GM18520 (cell line): ENCODE measurements at regions not wholly inside any gene's neighbourhood (a gene's known extent, or its start where the extent isn't known, plus 50 kb on each side); places are given as distances from the start of the nearest gene placed in this dataset.

ENCODE experiments used
- ATAC-seq: cut with Tn5 transposase; IDR thresholded peaks from one replicate; pipeline ENCODE4 v1.9.1; 2021; ENCODE audit not compliant: unreplicated experiment

DNA sequence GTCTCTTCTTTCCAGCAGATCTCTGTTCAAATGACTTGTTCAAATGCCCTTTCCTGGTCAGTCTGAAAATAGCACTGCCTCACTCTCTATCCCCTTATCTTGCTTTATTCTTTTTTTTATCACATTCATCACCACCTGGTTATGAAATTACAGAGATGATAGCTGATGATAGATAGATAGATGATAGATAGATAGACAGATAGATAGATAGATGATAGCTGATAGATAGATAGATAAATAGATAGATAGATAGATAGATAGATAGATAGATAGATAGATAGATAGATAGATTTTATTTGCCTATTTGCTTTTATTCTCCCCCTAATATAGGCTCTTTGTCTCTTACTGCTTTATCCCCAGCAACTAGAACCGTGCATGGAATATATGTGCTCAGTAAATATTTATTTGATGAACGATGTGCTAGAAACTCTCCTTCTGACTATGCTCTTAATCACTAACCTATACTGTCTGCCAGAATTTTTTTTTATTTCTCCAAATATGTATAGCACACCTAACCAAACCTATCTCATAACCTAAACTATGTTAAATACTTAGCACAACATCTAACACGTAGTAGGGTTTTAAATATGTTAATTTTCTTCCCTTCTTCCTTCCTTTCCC lies 372.8 kb upstream of the DUSP10 start:
- ATAC-seq, result no peak

DNA sequence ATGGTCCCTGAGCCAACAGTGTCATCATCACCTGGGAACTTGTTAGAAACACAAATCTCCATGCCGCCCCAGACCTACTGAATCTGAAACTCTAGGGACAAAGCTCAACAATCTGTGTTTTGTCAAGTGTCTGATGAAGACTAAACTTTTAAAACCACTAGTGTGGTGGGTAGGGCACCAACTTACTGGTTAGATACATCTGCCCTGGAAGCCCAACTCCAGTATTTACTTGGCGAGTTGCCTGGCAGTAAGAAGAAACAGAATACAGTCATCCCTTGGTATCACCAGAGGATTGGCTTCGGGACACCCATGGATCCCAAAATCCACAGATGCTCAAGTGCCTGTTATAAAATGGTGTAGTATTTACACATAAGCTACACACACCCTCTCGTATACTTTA lies 367.9 kb upstream of the DUSP10 start:
- no peak for ATAC-seq

DNA sequence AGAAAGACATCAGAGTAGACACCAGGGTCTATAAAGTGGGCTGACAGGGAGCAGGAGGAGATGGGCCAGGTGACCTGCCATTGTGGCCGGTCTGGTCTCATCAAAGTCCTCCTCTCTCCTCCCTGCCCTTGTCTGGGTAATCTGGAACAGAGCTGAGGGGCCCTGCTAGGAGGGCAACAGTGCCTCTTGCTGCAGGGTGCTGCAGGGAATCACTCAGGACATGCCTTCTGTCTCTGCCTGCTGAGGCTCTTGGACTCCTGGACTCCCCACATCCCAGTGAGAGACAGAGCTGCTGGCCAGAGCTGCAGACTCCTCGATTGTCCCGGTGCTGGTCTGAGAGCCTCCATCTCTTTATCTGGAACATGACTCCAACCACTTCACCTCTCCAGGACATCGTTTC lies 366.1 kb upstream of the DUSP10 start:
- no peak for ATAC-seq

DNA sequence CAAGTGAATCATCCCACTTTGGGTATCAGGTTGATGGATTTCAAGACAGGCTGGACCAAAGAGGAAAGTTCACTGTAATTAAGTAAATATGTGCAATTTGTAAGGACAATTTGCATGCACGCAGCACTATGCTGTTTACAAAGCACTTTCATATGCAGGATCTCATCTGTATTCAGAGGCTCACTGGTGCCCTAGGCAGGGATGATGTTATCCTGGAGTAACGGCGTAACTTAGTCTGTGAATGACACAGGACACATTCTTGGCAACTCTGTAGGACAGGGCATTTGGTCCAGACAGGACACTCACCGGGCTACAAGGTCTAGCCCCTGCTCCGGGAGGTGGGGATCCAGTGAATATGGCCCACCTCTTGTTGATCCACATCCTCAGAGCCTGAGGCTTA lies 365.4 kb upstream of the DUSP10 start:
- ATAC-seq, result no peak

DNA sequence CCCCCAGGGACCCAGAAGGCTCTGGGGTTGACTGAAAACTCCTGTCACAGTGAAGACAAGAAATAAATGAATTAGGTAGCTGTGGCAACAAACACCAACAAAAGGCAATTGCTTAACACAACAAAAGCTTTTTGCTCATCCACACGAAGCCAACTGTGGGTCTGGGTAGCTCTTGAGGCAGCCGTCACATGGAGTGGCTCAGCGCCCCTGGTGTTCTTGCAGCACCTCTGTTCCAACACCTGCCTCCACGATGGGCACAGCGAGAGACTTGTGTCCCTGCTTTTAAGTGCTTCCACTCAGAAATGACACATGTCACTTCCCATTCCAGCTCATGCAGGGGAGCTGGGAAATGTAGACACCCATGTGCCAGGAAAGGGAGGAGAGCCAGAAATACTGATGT lies 364.5 kb upstream of the DUSP10 start:
- ATAC-seq, result no peak

DNA sequence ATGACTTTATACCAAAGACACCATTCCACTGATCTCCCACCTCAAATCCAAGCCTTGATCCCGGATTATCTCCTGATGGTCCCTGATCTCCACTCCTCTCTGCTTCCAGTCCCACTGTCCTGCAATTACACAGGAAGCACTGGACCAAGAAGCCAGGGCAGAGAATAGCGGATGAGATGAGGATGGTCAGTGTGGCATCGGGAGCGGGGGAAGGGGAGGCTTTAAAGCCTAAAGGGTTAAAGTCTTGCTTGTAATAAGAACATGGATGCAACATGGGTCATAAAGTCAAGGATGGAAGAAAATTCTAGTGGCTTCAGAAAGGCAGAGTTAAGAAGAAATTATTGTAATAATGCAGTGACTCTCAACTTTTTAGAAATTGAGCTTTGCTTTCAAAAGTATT lies 364.0 kb upstream of the DUSP10 start:
- ATAC-seq, result no peak

DNA sequence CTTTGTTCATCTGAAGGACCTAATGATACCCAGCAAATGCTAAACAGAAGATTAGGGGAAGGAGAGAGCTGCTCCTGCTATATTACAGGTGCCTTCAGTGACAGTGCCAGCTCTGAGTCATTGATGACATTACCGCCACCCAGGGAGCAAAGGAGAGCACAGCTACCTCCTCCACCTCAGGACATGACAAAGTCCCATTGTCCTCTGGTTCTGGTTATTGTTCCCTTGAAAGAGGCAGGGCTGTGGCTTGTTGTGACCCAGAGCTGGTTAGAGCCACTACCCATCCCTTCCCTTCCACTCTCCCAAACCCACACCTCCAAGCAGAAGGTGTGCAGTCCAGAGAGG lies 363.5 kb upstream of the DUSP10 start:
- ATAC-seq, result no peak

DNA sequence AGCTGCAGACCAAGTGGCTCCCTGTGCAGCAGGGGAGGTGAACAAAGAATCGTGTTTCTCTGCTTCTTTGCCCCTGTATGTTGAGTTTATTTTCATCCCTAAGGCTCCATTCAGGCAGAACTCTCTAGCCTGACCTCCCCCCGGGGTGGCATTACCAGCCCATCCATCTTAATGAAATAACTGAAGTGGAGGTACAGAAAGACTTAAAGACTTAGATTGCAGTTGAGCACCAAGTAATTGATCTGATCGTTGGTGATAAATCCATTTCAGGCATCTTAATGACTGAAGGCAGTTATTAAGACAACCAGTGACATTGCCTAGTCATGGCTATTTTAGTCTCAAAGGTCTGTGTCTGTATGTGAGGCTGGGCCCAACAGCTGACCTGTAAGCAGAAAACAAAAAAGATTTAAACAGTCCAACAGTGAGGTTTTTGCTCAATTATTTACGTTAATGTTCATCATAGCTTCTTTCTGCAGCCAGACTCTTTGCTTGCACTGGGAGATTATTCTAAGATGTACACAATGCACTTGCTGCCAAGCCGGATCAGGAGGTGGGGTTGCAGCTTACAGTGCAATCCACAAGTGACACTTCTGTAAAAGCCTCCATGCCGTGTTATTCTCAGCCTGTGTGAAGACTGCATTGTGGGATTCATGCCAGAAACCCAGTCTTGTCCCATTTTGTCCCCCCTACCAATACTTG lies 363.0 kb upstream of the DUSP10 start:
- no peak for ATAC-seq

DNA sequence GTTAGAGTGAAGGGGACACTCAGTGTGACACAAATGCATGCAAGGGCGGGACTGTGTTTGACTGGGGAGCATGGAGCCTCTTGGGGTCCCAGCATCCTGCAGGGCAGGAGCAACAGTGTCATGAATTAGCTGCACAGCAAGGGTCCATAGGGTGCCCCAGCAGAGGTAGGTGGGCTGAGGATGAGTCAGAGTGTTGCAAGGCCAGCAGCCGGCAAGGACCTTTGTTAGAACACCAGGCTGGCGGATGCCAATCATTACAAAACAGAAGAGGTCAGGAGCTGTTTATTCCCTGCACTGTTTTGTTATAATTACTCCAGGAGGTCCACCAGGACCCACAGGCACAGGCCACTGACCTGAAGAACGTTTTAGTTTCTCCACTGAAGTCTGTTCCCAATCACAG lies 362.2 kb upstream of the DUSP10 start:
- ATAC-seq, result no peak

DNA sequence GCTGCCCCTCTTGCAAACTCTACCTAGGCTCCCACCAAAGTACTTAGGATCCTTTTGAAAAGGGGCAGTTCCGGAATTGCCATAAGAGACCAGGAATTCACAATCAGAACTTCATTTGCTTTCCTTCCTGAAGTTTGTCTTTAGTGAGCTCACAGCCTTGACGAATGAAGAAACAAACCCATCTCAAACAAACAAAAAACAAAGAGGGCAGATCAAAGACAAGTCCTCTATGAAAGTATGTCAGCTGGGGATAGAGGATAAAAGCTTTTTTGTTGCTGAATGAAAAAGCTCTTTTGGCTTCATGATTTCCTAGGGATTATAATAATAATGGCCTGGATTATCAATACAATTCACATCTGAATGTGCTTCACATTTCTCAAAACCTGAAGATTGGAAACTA lies 357.9 kb upstream of the DUSP10 start:
- ATAC-seq, result no peak

DNA sequence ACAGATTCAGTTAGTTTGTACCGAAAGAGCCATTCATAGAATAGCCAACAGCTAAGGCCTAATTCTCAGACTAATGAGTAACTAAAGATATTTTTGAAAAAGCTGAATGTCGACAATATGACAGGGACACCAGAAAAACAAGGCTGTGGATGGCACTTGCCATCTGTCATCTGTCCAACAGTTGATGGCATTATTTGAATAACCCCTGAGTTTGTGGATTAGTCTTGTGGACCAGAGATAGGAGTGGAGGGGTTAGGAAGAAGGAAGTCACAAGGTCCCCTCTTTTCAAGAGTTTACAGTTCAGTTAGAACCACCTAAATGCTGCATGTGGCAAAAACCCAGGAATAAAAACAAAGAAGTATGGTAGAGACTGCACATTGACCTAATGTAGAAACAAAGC lies 356.5 kb upstream of the DUSP10 start:
- no peak for ATAC-seq

DNA sequence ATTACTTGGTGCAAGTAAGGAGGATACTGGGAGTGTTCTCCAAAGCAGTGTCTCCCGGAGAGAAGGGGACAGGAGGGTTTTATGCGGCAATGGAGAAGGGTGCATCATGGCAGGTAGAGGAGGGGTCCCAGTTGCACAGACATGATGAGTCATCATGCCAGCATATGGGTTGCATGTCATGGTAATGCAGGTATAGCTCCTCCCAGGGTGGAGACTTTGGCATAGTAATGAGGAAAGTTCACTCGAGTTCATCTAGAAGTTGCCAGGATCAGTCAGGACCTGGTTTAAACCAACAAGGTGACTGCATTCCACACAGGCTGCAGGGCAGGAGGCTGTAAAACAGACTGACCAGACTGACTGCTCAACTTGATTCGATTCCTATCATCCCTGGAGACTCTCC lies 355.7 kb upstream of the DUSP10 start:
- no peak for ATAC-seq

DNA sequence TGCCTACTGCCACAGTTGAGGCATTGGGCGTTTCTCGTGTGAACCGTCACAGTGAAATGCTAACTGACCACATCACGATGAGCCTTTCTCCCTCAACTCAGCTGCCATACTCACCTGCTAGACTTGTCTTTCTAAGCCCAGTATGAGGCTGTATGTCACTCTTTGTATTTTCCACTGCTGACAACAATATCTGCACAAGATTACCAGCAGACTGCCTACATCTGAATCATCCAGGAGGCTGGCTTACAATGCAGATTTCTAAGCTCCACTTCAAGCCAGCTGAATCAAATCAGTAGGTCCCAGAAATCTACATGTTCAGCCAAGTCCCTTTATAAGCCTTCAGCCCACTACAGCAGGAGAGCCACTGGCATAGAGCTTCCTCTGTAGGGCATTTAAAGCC lies 355.0 kb upstream of the DUSP10 start:
- ATAC-seq, result no peak

DNA sequence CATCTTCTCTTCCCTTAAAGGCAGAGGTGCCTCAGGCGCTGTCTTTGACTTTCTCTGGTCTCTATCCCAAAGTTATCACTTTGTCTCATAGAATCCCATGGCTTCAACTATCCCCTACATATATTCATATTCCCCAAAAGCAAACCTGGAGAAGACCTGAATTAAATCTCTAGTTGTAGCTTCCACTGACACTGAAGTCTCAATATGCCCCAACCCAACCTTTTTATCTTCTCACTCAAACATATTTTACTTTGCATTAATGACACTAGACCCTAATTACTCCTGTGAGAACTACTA lies 354.5 kb upstream of the DUSP10 start:
- ATAC-seq, result no peak

DNA sequence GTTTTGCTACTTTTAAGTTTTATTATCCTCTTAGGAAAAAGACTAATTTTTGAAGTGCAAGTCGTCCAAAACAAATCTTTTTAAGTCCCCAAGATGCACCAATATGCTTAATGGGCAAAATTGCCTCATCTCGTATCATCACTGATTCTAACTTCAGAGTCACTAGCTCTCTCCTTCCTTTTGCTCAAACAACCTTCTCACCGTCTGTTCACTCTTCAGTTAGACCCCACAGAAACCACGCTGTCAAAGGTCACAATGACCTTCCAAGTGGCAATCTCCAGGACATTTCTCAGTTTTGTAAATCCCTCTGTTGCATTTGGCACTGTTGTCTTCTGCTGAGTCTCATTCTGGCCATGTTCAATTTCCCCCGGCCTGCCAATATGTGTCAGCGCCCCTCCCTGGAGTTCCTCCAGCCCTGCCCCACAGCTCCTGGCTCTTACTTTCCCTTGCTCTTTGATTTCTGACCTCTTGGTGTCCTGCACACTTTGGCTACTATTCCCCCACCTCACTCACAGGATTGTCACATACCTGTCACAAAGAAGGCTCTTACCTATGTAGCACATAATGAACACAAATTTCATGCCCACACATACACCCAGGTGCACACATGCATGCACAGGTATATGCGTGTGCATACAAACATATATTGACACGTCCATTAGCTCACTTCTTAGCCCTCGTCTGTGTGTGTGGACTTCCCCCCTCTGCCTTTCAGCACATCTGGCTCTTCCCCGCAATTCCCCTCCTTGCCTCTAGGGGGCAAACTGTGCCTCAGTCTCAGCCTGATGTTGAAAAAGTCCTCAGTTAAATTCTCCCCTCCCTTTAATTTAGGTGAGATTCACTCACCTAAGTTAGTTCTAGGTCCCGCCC lies 354.0 kb upstream of the DUSP10 start:
- no peak for ATAC-seq

DNA sequence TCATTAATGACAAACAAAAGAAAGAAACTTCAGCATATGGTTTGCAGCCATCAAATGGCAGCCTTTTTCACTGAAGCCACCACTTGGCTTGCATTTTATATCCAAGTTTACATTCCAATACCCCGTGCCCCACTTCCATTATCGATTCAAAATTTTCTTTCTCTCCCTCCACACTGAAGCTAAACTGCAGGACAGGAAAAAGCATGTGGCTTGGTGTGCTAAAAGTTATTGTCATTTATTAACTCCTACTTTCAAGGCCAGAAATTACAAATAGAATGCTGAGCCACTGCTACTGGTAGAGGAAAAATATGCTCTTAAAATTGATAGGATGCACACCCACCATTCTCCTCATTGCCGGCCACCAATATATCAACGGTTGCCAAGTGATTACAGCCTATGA lies 351.6 kb upstream of the DUSP10 start:
- no peak for ATAC-seq

DNA sequence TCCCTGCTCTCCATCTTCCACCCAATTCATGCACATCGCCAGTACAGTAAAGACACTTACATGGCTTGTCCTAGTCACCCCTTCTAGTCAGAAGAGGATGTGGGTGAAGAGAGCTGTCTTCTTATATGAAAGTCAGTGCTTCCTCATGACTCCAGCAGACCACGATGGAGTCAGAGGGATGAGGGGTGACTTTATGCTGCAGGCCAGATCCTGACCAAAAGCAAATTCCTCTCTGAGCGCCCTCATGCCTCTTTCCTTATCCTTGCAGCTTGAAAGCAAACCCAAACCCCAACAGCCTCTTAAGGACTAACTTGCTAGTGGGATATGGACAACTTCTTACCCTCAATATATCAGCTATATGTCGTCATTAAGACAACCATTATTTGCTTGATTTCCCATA lies 348.2 kb upstream of the DUSP10 start:
- ATAC-seq, result no peak

DNA sequence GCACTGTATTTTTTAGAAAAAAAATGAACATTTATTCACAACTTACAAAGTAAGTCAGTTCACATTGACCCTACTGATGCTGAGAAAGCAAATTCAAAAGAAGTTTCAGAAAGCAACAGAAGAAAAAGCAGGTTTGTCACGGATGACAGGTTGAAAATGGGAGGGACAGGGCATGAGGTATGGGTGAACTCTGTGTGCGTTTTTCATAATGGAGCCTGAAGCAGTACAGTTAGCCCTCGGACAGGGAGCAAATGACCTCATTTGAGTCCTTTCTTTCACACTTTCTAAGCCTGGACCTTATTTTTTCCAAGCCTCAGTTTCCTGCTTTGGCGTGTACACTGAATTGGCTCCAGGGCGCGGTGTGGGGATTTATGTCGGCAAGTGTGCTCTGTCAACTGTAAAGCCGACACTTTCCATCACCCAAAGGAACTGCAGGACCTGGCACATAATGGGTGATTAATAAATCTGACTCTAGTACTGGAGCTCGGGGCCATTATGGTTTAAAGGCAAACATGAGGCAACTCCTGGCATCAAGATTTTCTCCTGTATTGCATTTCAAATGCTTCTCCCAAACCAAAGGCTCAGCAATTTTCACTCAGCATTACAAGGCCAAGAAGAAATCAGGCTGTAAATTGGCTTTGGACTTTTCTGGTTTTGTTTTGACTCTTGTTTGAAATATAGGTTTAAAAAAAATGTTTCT lies 345.5 kb upstream of the DUSP10 start:
- ATAC-seq, result no peak

DNA sequence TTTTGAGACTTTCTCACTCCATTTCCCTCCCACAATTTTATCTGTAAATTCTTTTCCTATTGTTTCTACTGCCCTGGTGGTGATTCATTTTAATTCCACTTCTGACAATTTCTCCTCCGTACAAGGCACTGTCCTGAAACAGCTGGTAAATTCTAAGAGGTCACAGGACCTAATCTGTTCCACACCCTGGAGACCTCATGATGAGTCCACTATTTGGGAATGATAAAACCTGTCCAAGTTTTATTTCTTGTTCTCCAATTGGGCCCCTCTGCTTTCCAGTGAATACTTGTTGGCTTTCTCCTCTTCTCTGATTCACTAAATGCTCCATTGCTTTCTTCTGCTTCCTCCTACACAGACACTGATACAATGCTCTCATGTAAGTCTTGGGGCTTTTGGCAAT lies 343.1 kb upstream of the DUSP10 start:
- ATAC-seq, result no peak

DNA sequence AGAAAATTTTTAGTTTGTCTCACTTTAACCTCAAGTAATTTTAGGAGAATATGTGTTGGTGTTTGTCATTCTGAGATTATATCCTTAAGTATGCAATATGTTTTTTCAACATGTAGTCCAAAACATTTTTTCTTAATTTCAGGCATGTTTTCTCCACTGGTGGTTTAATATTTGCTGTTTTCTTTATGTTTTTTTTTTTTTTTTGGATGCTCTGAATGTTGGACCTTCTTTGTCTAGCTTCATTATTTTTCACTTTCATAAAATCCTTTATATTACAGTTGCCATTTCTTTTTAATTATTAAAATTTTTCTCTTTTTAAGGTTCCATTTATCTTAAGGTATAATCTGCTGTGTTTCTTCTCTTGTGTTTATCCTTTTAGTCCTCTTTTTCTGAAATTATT lies 342.2 kb upstream of the DUSP10 start:
- ATAC-seq, result no peak

DNA sequence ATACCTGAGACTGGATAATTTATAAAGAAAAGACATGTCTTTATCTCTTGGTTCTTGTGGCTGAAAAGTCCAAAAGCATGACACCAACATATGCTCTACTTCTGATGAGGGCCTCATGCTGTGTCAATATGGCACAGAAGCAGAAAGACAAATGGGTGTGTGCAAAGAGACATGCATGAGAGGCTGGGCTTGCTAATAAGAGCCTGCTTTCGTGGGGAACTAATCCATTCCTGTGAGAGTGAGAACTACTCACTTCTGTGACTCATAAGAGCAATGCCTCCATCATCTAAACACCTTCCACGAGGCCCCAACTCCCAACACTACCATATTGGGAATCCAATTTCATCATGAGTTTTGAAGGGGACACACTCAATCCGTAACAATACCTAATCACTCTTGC lies 340.0 kb upstream of the DUSP10 start:
- no peak for ATAC-seq

DNA sequence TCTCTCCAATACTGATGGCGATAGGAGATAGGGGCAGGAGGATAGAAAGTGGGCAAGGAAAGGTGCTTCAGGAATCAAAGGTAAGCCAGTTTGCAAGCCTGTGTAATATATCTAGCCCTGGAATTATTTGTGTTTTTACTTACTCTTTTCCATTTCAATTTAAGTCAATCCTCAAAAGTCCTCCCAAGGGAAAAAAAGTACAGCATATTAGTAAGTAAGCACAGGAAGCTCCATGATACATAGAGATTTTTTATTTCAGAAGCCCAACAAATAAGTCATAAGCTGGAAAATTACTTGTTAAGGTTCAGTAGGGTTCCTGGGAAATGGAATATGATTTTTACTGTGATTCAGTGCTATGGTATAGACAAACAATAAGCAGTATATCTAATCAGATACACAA lies 337.7 kb upstream of the DUSP10 start:
- no peak for ATAC-seq
